Colonic mucosa (tissue), 4 donors: ENCODE measurements at regions not wholly inside any gene's neighbourhood (a gene's known extent, or its start where the extent isn't known, plus 50 kb on each side); places are given as distances from the start of the nearest gene placed in this dataset.

Source experiments
- DNase-seq: peaks from one replicate; pipeline ENCODE4 v3.0.0-alpha.2; 2020
- H3K27ac ChIP-seq: fragments of 200-600 bp; one replicate; pipeline ENCODE4 v1.8.0; 2021
- H3K27me3 ChIP-seq: fragments of 200-600 bp; one replicate; pipeline ENCODE4 v1.8.0; 2021
- H3K36me3 ChIP-seq: fragments of 200-600 bp; one replicate; pipeline ENCODE4 v1.8.0; 2021
- H3K4me1 ChIP-seq: fragments of 200-600 bp; one replicate; pipeline ENCODE4 v1.8.0; 2021; ENCODE audit warnings: mild to moderate bottlenecking
- H3K4me3 ChIP-seq: fragments of 200-600 bp; one replicate; pipeline ENCODE4 v1.8.0; 2021
- H3K9ac ChIP-seq, 2 donors: one replicate each; pipeline ENCODE4 v1.7.0; 2013; ENCODE audit warnings: control low read depth in 2 of 2, low read depth in 2 of 2, low read length in 2 of 2
- H3K9me3 ChIP-seq: fragments of 200-600 bp; one replicate; pipeline ENCODE4 v1.8.0; 2021
- intact Hi-C: fragments of 100-400 bp; cut with DNase I; formaldehyde crosslinking; loops from one replicate; pipeline ENCODE4 v1.14.1; 2022
- TF ChIP-seq, protein P1 (sequence below): fragments of 200-600 bp; IDR thresholded peaks from one replicate; pipeline ENCODE4 v1.8.0; 2022; ENCODE audit warnings: antibody characterized with exemption, mild to moderate bottlenecking
- donor health status: healthy.
- donor health status: DM: no; HTN: no; CAD: no.
- donor health status: DM: no; HTN: no; CAD: no.

DNA sequence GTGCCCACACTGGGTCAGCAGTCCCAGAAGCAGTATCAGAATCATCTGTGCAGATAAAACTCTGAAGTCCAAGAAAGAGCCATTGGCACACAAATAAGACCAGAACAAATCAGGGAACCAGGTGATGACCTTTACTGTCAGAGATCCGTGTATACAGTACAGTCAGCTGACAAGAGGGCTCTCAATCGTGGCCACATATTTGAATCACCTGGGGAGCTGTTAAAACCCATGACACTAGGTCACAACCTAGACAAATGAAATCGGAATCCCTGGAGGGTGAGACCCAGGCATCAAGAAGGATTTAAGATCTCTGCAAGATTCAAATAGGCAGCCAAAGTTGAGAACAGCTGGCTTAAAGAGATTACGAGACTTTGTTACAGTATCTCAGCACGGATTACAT, 807.1 kb downstream of the RNF144A start:
- no peaks in the 10 kb centered on the region for H3K36me3 ChIP-seq
- no peak overlapping the region for H3K9ac ChIP-seq
- H3K4me1 ChIP-seq, result no peaks in the 10 kb centered on the region
- H3K27me3 ChIP-seq, result no peaks in the 10 kb centered on the region
- no peaks in the 10 kb centered on the region for H3K9me3 ChIP-seq
- H3K4me3 ChIP-seq, result no peak overlapping the region
- no peak for DNase-seq
- intact Hi-C loops, result no loop called here
- H3K27ac ChIP-seq, result no peak overlapping the region
- TF ChIP-seq, protein P1, sequence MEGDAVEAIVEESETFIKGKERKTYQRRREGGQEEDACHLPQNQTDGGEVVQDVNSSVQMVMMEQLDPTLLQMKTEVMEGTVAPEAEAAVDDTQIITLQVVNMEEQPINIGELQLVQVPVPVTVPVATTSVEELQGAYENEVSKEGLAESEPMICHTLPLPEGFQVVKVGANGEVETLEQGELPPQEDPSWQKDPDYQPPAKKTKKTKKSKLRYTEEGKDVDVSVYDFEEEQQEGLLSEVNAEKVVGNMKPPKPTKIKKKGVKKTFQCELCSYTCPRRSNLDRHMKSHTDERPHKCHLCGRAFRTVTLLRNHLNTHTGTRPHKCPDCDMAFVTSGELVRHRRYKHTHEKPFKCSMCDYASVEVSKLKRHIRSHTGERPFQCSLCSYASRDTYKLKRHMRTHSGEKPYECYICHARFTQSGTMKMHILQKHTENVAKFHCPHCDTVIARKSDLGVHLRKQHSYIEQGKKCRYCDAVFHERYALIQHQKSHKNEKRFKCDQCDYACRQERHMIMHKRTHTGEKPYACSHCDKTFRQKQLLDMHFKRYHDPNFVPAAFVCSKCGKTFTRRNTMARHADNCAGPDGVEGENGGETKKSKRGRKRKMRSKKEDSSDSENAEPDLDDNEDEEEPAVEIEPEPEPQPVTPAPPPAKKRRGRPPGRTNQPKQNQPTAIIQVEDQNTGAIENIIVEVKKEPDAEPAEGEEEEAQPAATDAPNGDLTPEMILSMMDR, result no peak

DNA sequence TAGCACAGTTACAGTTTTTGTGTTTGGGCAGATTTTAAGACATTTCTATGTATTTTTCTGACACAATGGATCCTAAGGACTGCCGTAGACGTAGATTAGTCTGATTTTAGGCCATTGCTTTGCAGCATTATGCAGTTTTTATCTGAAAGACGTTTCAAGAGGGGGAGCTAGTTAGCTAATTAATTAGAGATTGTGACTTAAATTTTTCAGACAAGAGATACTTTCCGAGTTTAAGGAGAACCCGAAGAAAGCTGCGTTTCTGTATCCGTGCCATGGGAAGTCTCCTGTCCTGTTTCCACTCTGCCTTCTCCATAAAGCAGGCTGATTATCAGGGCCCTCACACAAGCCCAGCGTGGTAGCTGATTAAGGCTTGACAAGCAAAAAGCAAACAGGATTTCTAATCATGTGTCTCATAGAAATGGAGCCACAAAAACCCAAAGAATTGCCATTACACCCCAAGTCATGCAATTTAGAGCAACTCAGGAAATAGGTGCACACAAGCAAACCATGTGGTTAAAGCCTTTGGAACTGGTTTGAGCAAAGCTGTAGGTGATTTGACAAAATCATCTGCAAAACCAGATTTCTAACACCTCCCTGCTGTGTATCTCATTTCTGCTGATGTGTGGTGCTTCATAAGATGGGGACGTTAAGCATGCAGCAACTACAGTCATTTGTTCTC, 808.1 kb downstream of the RNF144A start:
- no peak overlapping the region for H3K9ac ChIP-seq
- no peak overlapping the region for H3K27ac ChIP-seq

DNA sequence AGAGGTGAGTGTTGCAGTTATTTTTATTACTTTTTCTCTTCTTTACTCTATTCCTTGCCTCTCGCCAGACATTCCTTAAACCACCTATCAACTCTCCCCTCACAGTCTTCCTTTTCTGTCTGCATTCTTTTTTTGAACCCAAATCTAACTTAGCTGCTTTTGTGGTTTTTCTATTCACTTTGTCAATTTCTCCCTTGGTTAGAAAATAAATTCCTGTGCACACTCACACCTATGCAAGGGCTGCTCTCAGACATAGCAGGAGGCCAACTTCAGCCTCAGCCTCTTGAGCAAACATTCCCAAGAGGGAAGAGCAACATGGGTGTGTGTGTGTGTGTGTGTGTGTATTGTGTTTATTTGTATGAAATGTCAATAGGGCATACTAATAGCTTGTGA, 808.6 kb downstream of the RNF144A start:
- Histone ChIP-seq H3K27ac (peak overlapping the region; percentile 9), H3K36me3 (no peaks in the 10 kb centered on the region), H3K27me3 (no peaks in the 10 kb centered on the region), H3K9ac (no peak overlapping the region), H3K4me3 (no peak overlapping the region), H3K9me3 (no peaks in the 10 kb centered on the region), H3K4me1 (no peaks in the 10 kb centered on the region)
- intact Hi-C loops, result no loop called here
- DNase-seq, result no peak
- TF ChIP-seq, protein P1, result no peak

More for the DNA sequence above, 808.1 kb downstream of the RNF144A start:
- no peaks in the 10 kb centered on the region for H3K4me1 ChIP-seq
- intact Hi-C loops, result no loop called here
- H3K27me3 ChIP-seq, result no peaks in the 10 kb centered on the region
- H3K9me3 ChIP-seq, result no peaks in the 10 kb centered on the region
- TF ChIP-seq, protein P1, result no peak
- no peak for DNase-seq
- H3K4me3 ChIP-seq, result no peak overlapping the region
- H3K36me3 ChIP-seq, result no peaks in the 10 kb centered on the region

DNA sequence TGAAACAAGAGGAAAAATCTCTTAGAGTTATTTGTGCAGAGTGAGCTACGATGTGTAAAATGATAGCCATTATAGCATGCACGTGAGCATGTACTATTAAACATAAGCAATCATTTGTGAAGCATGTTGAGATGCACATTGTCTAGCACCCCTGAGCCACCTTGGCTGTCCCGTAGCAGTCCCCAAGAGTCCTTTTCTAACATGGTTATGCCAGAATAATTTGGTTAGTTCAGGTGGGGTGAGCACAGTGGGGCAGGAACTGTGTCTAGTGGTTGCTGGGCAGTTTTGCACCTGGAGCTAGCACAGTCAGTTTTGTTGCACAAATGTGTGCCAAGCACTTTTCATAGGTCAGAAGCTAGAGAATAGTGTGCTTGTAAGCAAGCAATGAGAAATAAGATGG, 809.8 kb downstream of the RNF144A start:
- TF ChIP-seq, protein P1, result no peak
- Histone ChIP-seq H3K27ac (no peak overlapping the region), H3K9ac (no peak overlapping the region), H3K9me3 (no peaks in the 10 kb centered on the region), H3K4me1 (no peaks in the 10 kb centered on the region), H3K27me3 (no peaks in the 10 kb centered on the region), H3K36me3 (no peaks in the 10 kb centered on the region), H3K4me3 (no peak overlapping the region)
- intact Hi-C loops, result no loop called here
- no peak for DNase-seq

DNA sequence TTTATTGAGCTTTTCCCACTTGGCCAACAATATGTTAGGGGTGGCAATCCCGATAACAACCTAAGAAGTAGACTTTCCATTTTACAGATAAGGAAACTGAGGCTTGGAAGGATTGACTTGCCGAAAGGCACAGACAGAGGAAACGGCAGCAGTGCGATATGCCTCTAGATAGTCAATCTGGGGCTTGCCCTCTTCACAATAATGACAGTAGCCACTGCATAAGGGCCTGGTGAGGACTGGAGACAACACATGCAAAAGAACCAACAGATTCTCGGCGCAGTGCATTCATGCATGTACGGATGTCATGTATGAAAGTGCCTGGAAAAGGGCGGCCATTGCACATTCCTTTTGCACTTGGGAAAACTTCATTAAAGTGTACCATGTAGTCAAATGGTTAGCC, 811.2 kb downstream of the RNF144A start:
- Histone ChIP-seq H3K27me3 (no peaks in the 10 kb centered on the region), H3K9me3 (no peaks in the 10 kb centered on the region), H3K36me3 (no peaks in the 10 kb centered on the region), H3K4me3 (no peak overlapping the region), H3K4me1 (no peaks in the 10 kb centered on the region), H3K27ac (no peak overlapping the region), H3K9ac (no peak overlapping the region)
- intact Hi-C loops, result no loop called here
- TF ChIP-seq, protein P1, result no peak
- no peak for DNase-seq
